Suprapubic skin (tissue), 4 donors: ENCODE measurements at regions not wholly inside any gene's neighbourhood (a gene's known extent, or its start where the extent isn't known, plus 50 kb on each side); places are given as distances from the start of the nearest gene placed in this dataset.

Experiments used
- DNase-seq, 2 donors: peaks; one replicate each; pipeline ENCODE4 v3.0.0-alpha.2; 2019; ENCODE audit warnings: low spot score in 2 of 2
- H3K27ac ChIP-seq: fragments of 200-600 bp; sonication (generic); one replicate; pipeline ENCODE4 v1.5.1; 2019
- H3K27me3 ChIP-seq: fragments of 200-600 bp; sonication (generic); one replicate; pipeline ENCODE4 v1.5.1; 2019
- H3K36me3 ChIP-seq: fragments of 200-600 bp; sonication (generic); one replicate; pipeline ENCODE4 v1.5.1; 2019
- H3K4me1 ChIP-seq: fragments of 200-600 bp; sonication (generic); one replicate; pipeline ENCODE4 v1.5.1; 2019
- H3K4me3 ChIP-seq: fragments of 200-600 bp; sonication (generic); one replicate; pipeline ENCODE4 v1.5.1; 2019; ENCODE audit warnings: mild to moderate bottlenecking
- H3K9me3 ChIP-seq: fragments of 200-600 bp; sonication (generic); one replicate; pipeline ENCODE4 v1.5.1; 2019
- EP300 ChIP-seq: sonication (generic); formaldehyde crosslinking; IDR thresholded peaks from one replicate; pipeline ENCODE4 v1.6.1; 2017; ENCODE audit warnings: antibody characterized with exemption
- POLR2A ChIP-seq, 2 donors: fragments of 450-650 bp; IDR thresholded peaks; one replicate each; pipeline ENCODE4 v1.6.1; 2017; ENCODE audit warnings: antibody characterized with exemption in 2 of 2, mild to moderate bottlenecking in 2 of 2, moderate library complexity in 2 of 2
- POLR2AphosphoS5 ChIP-seq, 3 donors: sonication (generic); formaldehyde crosslinking; IDR thresholded peaks; one replicate each; pipeline ENCODE4 v1.6.1; 2017; ENCODE audit warnings: antibody characterized with exemption in 3 of 3
- WGBS: methylation state at CpG from one replicate; pipeline ENCODE4 v1.1.5; 2018; 5-methylcytosine and 5-hydroxymethylcytosine counted together
- TF ChIP-seq, protein P1 (sequence below), 2 donors: fragments of 200-600 bp in 1 of 2; fragments of 450-650 bp in 1 of 2; sonication (generic) in 1 of 2; IDR thresholded peaks; one replicate each; pipeline ENCODE4 v1.5.1; 2016 to 2019; ENCODE audit warnings: antibody characterized with exemption in 2 of 2, mild to moderate bottlenecking in 1 of 2, moderate library complexity in 1 of 2

- 69% methylated on average over 1 of the region's 1 CpG for WGBS
- Histone ChIP-seq H3K27me3 (no peaks in the 10 kb centered on the region), H3K36me3 (no peaks in the 10 kb centered on the region), H3K4me3 (no peak overlapping the region), H3K4me1 (no peaks in the 10 kb centered on the region), H3K9me3 (no peaks in the 10 kb centered on the region), H3K27ac (no peak overlapping the region)
- TF ChIP-seq POLR2A (IDR thresholded peaks at IDR 0.05) (no peak), EP300 (no peak), POLR2AphosphoS5 (IDR thresholded peaks at IDR 0.05) (no peak)
- TF ChIP-seq, protein P1, sequence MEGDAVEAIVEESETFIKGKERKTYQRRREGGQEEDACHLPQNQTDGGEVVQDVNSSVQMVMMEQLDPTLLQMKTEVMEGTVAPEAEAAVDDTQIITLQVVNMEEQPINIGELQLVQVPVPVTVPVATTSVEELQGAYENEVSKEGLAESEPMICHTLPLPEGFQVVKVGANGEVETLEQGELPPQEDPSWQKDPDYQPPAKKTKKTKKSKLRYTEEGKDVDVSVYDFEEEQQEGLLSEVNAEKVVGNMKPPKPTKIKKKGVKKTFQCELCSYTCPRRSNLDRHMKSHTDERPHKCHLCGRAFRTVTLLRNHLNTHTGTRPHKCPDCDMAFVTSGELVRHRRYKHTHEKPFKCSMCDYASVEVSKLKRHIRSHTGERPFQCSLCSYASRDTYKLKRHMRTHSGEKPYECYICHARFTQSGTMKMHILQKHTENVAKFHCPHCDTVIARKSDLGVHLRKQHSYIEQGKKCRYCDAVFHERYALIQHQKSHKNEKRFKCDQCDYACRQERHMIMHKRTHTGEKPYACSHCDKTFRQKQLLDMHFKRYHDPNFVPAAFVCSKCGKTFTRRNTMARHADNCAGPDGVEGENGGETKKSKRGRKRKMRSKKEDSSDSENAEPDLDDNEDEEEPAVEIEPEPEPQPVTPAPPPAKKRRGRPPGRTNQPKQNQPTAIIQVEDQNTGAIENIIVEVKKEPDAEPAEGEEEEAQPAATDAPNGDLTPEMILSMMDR (IDR thresholded peaks at IDR 0.05): no peak
- DNase-seq: no peak
Measured at GRCh38 chr3:33993631-33994030, 195.2 kb downstream of the PDCD6IP start.

DNA sequence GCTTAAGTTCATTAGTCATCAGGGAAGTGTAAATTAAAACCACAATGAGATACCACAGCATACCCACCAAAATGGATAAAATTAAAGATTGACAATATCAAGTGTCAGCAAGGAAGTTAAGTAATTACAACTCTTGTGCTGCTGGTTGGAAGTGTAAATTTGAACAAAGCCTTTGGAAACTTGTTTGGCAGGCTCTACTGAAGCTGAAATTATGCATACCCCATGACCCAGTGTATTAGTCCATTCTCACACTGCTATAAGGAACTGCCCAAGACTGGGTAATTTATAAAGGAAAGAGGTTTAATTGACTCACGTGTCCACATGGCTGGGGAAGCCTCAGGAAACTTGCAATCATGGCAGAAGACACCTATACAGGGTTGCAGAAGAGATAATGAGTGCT lies 196.1 kb downstream of the PDCD6IP start:
- Histone ChIP-seq H3K27me3 (no peaks in the 10 kb centered on the region), H3K4me1 (no peaks in the 10 kb centered on the region), H3K4me3 (no peak overlapping the region), H3K36me3 (no peaks in the 10 kb centered on the region), H3K27ac (no peak overlapping the region), H3K9me3 (no peaks in the 10 kb centered on the region)
- WGBS: 0% methylated on average over 1 of the region's 1 CpG
- no peak for DNase-seq
- TF ChIP-seq EP300 (no peak), POLR2AphosphoS5 (IDR thresholded peaks at IDR 0.05) (no peak), POLR2A (IDR thresholded peaks at IDR 0.05) (no peak)
- TF ChIP-seq, protein P1 (IDR thresholded peaks at IDR 0.05): no peak

DNA sequence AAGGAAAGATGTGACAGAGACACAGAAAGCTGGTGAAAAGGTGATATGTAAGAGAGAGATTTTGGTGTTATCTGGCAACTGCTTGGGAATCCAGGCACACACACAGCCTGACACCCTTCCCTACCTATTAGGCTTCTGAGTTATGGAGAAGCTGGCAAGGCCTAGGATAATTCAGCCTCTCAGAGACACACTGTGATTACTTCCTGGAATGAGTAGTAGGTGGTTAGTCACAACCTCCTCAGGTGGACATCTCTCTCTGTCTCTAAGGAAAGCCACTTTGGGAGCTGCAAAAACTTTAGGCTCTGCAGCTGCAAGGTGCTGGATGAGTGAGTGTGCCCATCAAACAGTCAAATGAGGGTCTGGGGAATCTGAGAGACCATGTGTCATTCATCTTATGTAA lies 201.9 kb downstream of the PDCD6IP start:
- Histone ChIP-seq H3K27me3 (no peaks in the 10 kb centered on the region), H3K36me3 (no peaks in the 10 kb centered on the region), H3K4me3 (no peak overlapping the region), H3K27ac (no peak overlapping the region), H3K9me3 (no peaks in the 10 kb centered on the region), H3K4me1 (no peaks in the 10 kb centered on the region)
- TF ChIP-seq, protein P1 (IDR thresholded peaks at IDR 0.05): no peak
- no peak for TF ChIP-seq POLR2AphosphoS5 (IDR thresholded peaks at IDR 0.05)
- no peak for TF ChIP-seq POLR2A (IDR thresholded peaks at IDR 0.05)
- DNase-seq: no peak

- Histone ChIP-seq H3K9me3 (no peaks in the 10 kb centered on the region), H3K27ac (no peak overlapping the region), H3K36me3 (no peaks in the 10 kb centered on the region), H3K4me3 (no peak overlapping the region), H3K4me1 (no peaks in the 10 kb centered on the region), H3K27me3 (no peaks in the 10 kb centered on the region)
- WGBS: 53% methylated on average over 3 of the region's 3 CpGs
- no peak for TF ChIP-seq POLR2AphosphoS5 (IDR thresholded peaks at IDR 0.05)
- no peak for TF ChIP-seq POLR2A (IDR thresholded peaks at IDR 0.05)
- TF ChIP-seq, protein P1 (IDR thresholded peaks at IDR 0.05): no peak
- TF ChIP-seq EP300: no peak
- DNase-seq: no peak
Measured at GRCh38 chr3:34001022-34001421, 202.6 kb downstream of the PDCD6IP start.

DNA sequence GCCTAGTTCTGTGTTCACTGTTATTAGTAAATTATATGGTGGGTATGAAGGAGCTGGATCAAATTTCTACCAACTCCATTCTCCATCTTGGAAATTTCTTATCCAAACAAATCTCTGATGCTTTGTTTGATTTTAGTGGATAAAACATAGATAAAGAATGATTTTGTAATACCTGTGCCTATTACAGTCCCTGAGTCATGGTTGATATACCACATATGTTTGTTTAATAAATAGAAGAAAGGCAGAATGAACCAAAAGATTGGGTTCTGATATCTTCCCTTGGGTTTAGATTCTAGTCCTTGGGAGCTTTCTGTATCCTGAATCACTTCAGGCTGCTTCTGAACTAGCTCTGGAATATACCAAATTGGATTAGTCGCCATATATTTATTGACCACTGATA lies 203.6 kb downstream of the PDCD6IP start:
- no peaks in the 10 kb centered on the region for H3K4me1 ChIP-seq
- H3K9me3 ChIP-seq: no peaks in the 10 kb centered on the region
- no peak overlapping the region for H3K4me3 ChIP-seq
- WGBS: 93% methylated on average over 1 of the region's 1 CpG
- no peak for TF ChIP-seq POLR2AphosphoS5 (IDR thresholded peaks at IDR 0.05)
- TF ChIP-seq, protein P1 (IDR thresholded peaks at IDR 0.05): no peak
- TF ChIP-seq POLR2A (IDR thresholded peaks at IDR 0.05): no peak
- no peak for TF ChIP-seq EP300
- no peak overlapping the region for H3K27ac ChIP-seq
- H3K36me3 ChIP-seq: no peaks in the 10 kb centered on the region
- DNase-seq: no peak
- H3K27me3 ChIP-seq: no peaks in the 10 kb centered on the region
